Natural killer cell treated with Interleukin-12 subunit alpha and Interleukin-12 subunit beta and Interleukin-15 and Interleukin-18, amount 100 ng/mL, for 72 hours (primary cell): ENCODE measurements at regions not wholly inside any gene's neighbourhood (a gene's known extent, or its start where the extent isn't known, plus 50 kb on each side); places are given as distances from the start of the nearest gene placed in this dataset.

ENCODE experiments used
- ATAC-seq, 2 donors: fragments of 150-1000 bp; cut with Tn5 transposase in 1 of 2; sonication (Bioruptor Pico), chemical (Tn5 transposase) in 1 of 2; 2 replicates each; pipeline ENCODE4 v1.10.0; 2021
- DNase-seq: peaks from one replicate; pipeline ENCODE4 v3.0.0; 2022; ENCODE audit warnings: low spot score
- H3K27ac Mint-ChIP-seq, 2 donors: 1 replicate in 1 of 2; 2 replicates in 1 of 2; pipeline ENCODE4 v1.8.0; 2022; ENCODE audit warnings: mixed read lengths in 2 of 2, mild to moderate bottlenecking in 1 of 2, moderate library complexity in 1 of 2
- H3K27me3 Mint-ChIP-seq, 2 donors: 1 replicate in 1 of 2; 2 replicates in 1 of 2; pipeline ENCODE4 v1.8.0; 2022; ENCODE audit warnings: mixed read lengths in 2 of 2
- H3K36me3 Mint-ChIP-seq: one replicate; pipeline ENCODE4 v1.8.0; 2022; ENCODE audit warnings: mixed read lengths
- H3K4me1 Mint-ChIP-seq, 2 donors: 1 replicate in 1 of 2; 2 replicates in 1 of 2; pipeline ENCODE4 v1.8.0; 2022; ENCODE audit warnings: low read depth in 2 of 2, mixed read lengths in 2 of 2, mild to moderate bottlenecking in 1 of 2
- H3K4me3 Mint-ChIP-seq: one replicate; pipeline ENCODE4 v1.8.0; 2022; ENCODE audit warnings: mixed read lengths
- H3K9me3 Mint-ChIP-seq: 2 replicates; pipeline ENCODE4 v1.8.0; 2022; ENCODE audit warnings: mixed read lengths

GRCh38 chr21:32192291-32193097, 86.4 kb downstream of the MIS18A start:
- DNase-seq (no peak), ATAC-seq (no peak)
- Mint-ChIP-seq H3K27me3 (peaks cover 12 to 26% of the 10 kb centered on the region in 2 donors), H3K36me3 (no peaks in the 10 kb centered on the region), H3K4me3 (no peak overlapping the region), H3K9me3 (no peaks in the 10 kb centered on the region), H3K27ac (no peak overlapping the region), H3K4me1 (no peaks in the 10 kb centered on the region)

- Mint-ChIP-seq H3K27ac (no peak overlapping the region), H3K9me3 (no peaks in the 10 kb centered on the region), H3K36me3 (no peaks in the 10 kb centered on the region), H3K4me1 (no peaks in the 10 kb centered on the region), H3K27me3 (peaks cover 21 to 34% of the 10 kb centered on the region in 2 donors), H3K4me3 (no peak overlapping the region)
- no peak for DNase-seq
- no peak for ATAC-seq
Measured at GRCh38 chr21:32190493-32191144, 88.2 kb downstream of the MIS18A start.

- Mint-ChIP-seq H3K27me3 (peaks cover 23 to 34% of the 10 kb centered on the region in 2 donors), H3K4me3 (no peak overlapping the region)
- no peak for DNase-seq
Measured at GRCh38 chr21:32189688-32190483, 89.0 kb downstream of the MIS18A start.

GRCh38 chr21:32186804-32187203, 92.0 kb downstream of the MIS18A start:
- no peak overlapping the region for H3K27ac Mint-ChIP-seq
- no peak for ATAC-seq

More at GRCh38 chr21:32189688-32190483, 89.0 kb downstream of the MIS18A start:
- Mint-ChIP-seq H3K4me1 (no peaks in the 10 kb centered on the region), H3K9me3 (no peaks in the 10 kb centered on the region), H3K27ac (no peak overlapping the region), H3K36me3 (no peaks in the 10 kb centered on the region)
- no peak for ATAC-seq

GRCh38 chr21:32185726-32186125, 93.1 kb downstream of the MIS18A start:
- no peak overlapping the region for H3K4me3 Mint-ChIP-seq
- no peaks in the 10 kb centered on the region for H3K36me3 Mint-ChIP-seq
- H3K4me1 Mint-ChIP-seq, result no peaks in the 10 kb centered on the region
- ATAC-seq (no peak), DNase-seq (no peak)
- H3K27me3 Mint-ChIP-seq, result peaks cover 24 to 29% of the 10 kb centered on the region in 2 donors
- H3K27ac Mint-ChIP-seq, result no peak overlapping the region
- no peaks in the 10 kb centered on the region for H3K9me3 Mint-ChIP-seq

More at GRCh38 chr21:32186804-32187203, 92.0 kb downstream of the MIS18A start:
- DNase-seq, result no peak
- Mint-ChIP-seq H3K36me3 (no peaks in the 10 kb centered on the region), H3K4me1 (no peaks in the 10 kb centered on the region), H3K9me3 (no peaks in the 10 kb centered on the region), H3K4me3 (no peak overlapping the region), H3K27me3 (peaks cover 21 to 29% of the 10 kb centered on the region in 2 donors)

- no peak overlapping the region for H3K4me3 Mint-ChIP-seq
- no peaks in the 10 kb centered on the region for H3K9me3 Mint-ChIP-seq
- H3K27me3 Mint-ChIP-seq, result peaks cover 25 to 27% of the 10 kb centered on the region in 2 donors
- H3K4me1 Mint-ChIP-seq, result no peaks in the 10 kb centered on the region
- H3K27ac Mint-ChIP-seq, result no peak overlapping the region
- no peaks in the 10 kb centered on the region for H3K36me3 Mint-ChIP-seq
- no peak for ATAC-seq
- no peak for DNase-seq
Measured at GRCh38 chr21:32185103-32185502, 93.7 kb downstream of the MIS18A start.

- Mint-ChIP-seq H3K4me1 (no peaks in the 10 kb centered on the region), H3K36me3 (no peaks in the 10 kb centered on the region), H3K27ac (no peak overlapping the region), H3K27me3 (peaks cover 21 to 23% of the 10 kb centered on the region in 2 donors), H3K9me3 (no peaks in the 10 kb centered on the region), H3K4me3 (no peak overlapping the region)
- ATAC-seq, result no peak
- no peak for DNase-seq
Measured at GRCh38 chr21:32184485-32184884, 94.4 kb downstream of the MIS18A start.

- H3K4me1 Mint-ChIP-seq, result no peaks in the 10 kb centered on the region
- no peaks in the 10 kb centered on the region for H3K9me3 Mint-ChIP-seq
- no peaks in the 10 kb centered on the region for H3K36me3 Mint-ChIP-seq
- peaks cover 22 to 24% of the 10 kb centered on the region in 2 donors for H3K27me3 Mint-ChIP-seq
- no peak overlapping the region for H3K4me3 Mint-ChIP-seq
- DNase-seq (no peak), ATAC-seq (no peak)
- H3K27ac Mint-ChIP-seq, result no peak overlapping the region
Measured at GRCh38 chr21:32184065-32184464, 94.8 kb downstream of the MIS18A start.

- ATAC-seq (no peak), DNase-seq (no peak)
- peaks cover 22 to 27% of the 10 kb centered on the region in 2 donors for H3K27me3 Mint-ChIP-seq
- H3K4me3 Mint-ChIP-seq, result no peak overlapping the region
- no peak overlapping the region for H3K27ac Mint-ChIP-seq
- no peaks in the 10 kb centered on the region for H3K4me1 Mint-ChIP-seq
- no peaks in the 10 kb centered on the region for H3K9me3 Mint-ChIP-seq
- H3K36me3 Mint-ChIP-seq, result no peaks in the 10 kb centered on the region
Measured at GRCh38 chr21:32183396-32183795, 95.5 kb downstream of the MIS18A start.

GRCh38 chr21:32182449-32182848, 96.4 kb downstream of the MIS18A start:
- Mint-ChIP-seq H3K27ac (no peak overlapping the region), H3K4me3 (no peak overlapping the region), H3K36me3 (no peaks in the 10 kb centered on the region), H3K9me3 (no peaks in the 10 kb centered on the region), H3K27me3 (peaks cover 21 to 25% of the 10 kb centered on the region in 2 donors), H3K4me1 (no peaks in the 10 kb centered on the region)
- DNase-seq (no peak), ATAC-seq (no peak)

- no peak overlapping the region for H3K4me3 Mint-ChIP-seq
- no peak for DNase-seq
- no peak overlapping the region for H3K27ac Mint-ChIP-seq
- H3K36me3 Mint-ChIP-seq, result no peaks in the 10 kb centered on the region
- H3K27me3 Mint-ChIP-seq, result peaks cover 24 to 27% of the 10 kb centered on the region in 2 donors
- no peak for ATAC-seq
- no peaks in the 10 kb centered on the region for H3K9me3 Mint-ChIP-seq
- H3K4me1 Mint-ChIP-seq, result no peaks in the 10 kb centered on the region
Measured at GRCh38 chr21:32181457-32181856, 97.4 kb downstream of the MIS18A start.

GRCh38 chr21:32174819-32175218, 104.0 kb downstream of the MIS18A start:
- ATAC-seq, result no peak
- no peaks in the 10 kb centered on the region for H3K9me3 Mint-ChIP-seq

GRCh38 chr21:32173121-32173724, 105.6 kb downstream of the MIS18A start:
- no peak overlapping the region for H3K27ac Mint-ChIP-seq
- no peaks in the 10 kb centered on the region for H3K9me3 Mint-ChIP-seq

More at GRCh38 chr21:32174819-32175218, 104.0 kb downstream of the MIS18A start:
- no peaks in the 10 kb centered on the region for H3K4me1 Mint-ChIP-seq
- no peaks in the 10 kb centered on the region for H3K36me3 Mint-ChIP-seq
- no peak for DNase-seq
- peaks cover 19 to 35% of the 10 kb centered on the region in 2 donors for H3K27me3 Mint-ChIP-seq
- no peak overlapping the region for H3K27ac Mint-ChIP-seq
- H3K4me3 Mint-ChIP-seq, result no peak overlapping the region

More at GRCh38 chr21:32173121-32173724, 105.6 kb downstream of the MIS18A start:
- no peaks in the 10 kb centered on the region for H3K36me3 Mint-ChIP-seq
- H3K4me3 Mint-ChIP-seq, result no peak overlapping the region
- DNase-seq (no peak), ATAC-seq (no peak)
- H3K4me1 Mint-ChIP-seq, result no peaks in the 10 kb centered on the region
- H3K27me3 Mint-ChIP-seq, result peaks cover 31 to 35% of the 10 kb centered on the region in 2 donors
